NCI-H2107 (cell line): ENCODE measurements at regions not wholly inside any gene's neighbourhood (a gene's known extent, or its start where the extent isn't known, plus 50 kb on each side); places are given as distances from the start of the nearest gene placed in this dataset.

Experiments
- DNase-seq: peaks from one replicate; lab custom pipeline; 2025; lab: John Stamatoyannopoulos, UW

DNA sequence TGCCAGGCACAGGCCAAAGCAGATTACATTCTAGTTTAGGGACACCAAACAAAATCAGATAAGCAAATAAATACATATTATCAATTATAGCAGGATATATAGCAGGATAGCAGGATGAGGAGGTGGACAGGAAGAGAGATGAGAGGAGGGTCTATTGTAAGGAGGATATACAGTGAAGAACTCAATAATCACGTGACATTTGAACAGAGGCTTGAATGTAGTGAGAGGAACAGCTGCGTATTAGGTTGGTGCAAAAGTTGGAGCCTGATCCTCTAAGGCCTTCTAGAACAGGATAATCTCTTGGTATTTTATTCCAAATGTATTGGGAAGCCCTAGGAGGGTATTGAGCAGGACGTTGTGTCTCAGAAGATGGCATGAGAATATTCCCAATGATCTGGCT lies 136.7 kb downstream of the CYLD start:
- no peak for DNase-seq

DNA sequence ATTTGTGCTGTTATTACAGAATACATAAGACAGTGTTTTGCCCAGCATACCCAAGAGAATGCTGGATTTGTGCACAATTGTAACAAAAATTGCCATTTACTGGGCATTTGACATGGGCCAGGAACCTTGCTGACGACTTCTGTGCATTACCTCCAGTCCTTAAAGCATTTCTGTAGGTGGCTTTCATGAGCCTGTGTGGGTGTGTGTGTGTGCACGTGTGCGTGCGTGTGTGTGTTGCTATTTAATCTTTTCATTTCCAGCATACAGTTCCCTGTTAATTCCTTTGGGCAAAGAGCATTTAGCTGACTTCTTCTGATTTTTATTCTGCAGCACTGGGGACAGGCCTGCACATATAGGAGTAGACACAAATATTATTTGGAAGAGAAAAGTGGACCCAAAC lies 134.4 kb downstream of the CYLD start:
- DNase-seq = no peak

DNA sequence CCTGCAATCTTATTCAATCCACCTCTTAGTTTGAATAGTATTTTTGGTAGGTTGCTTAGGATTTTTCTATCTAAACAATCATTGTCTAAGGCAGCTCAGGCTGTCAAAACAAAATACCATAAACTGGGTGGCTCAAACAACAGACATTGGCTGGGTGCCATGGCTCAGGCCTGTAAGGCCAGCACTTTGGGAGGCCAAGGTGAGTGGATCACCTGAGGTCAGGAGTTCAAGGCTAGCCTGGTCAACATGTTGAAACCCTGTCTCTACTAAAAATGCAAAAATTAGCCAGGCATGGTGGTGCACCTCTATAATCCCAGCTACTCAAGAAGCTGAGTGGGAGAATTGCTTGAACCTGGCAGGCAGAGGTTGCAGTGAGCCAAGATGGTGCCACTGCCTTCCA lies 126.7 kb downstream of the CYLD start:
- DNase-seq = no peak

DNA sequence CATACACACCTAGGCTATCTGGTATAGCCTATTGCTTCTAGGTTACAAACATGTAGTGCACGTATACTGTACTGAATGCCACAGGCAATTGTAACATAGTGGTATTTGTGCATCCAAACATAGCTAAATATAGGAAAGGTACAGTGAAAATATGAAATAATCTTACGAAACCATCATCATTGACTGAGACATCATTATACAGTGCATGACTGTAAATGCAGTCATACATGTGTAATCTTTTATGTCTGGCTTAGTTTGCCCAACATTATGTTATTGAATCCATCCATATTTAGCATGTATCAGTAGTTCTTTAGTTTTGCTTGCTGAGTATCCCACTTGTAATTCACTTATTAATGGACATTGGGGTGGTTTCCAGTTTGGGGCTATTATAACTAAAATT lies 124.9 kb downstream of the CYLD start:
- no peak for DNase-seq

DNA sequence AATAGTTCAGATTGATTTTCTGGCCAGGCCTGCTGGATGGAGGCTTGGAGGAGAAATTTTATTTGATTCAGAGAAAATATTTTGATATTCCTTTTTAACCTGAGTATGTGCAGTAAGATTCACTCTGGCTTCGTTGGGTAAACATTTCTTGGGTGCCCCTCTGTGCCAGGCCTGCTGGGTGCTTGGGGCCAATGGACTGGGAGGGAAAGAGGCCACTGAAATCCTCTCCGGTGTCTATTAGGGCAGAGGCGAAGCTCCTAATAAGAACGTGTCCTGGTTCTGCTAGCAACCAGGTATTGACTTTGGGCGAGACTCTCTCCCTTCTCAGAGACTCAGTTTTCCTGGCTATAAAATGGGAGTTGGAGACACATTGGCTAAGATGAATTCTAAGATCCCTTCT lies 122.5 kb downstream of the CYLD start:
- DNase-seq = no peak

DNA sequence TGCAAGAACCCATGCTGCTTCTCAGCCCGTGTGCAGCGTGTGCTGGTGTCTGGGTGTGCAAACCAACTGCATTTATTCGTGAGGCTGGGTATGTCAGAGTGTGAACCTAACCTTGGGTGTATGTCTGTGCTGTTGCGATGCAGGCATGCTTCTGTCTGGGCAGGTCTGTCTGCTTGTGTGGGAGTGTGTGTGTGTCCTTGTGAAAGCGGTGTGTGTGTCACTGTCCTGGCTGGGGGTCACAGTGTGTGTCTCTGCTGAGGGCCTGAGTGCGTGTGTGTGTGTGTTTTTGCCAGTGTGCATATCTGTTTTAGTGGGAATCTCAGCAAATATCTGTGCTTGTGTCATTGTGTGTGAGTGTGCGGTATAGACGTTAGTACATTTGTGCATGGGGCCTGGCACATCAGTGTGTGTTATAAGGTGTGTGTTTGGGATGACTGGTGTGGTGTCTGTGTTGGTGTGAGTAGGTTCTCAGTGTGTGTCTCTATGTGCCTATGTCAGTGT lies 121.8 kb downstream of the CYLD start:
- DNase-seq = no peak

DNA sequence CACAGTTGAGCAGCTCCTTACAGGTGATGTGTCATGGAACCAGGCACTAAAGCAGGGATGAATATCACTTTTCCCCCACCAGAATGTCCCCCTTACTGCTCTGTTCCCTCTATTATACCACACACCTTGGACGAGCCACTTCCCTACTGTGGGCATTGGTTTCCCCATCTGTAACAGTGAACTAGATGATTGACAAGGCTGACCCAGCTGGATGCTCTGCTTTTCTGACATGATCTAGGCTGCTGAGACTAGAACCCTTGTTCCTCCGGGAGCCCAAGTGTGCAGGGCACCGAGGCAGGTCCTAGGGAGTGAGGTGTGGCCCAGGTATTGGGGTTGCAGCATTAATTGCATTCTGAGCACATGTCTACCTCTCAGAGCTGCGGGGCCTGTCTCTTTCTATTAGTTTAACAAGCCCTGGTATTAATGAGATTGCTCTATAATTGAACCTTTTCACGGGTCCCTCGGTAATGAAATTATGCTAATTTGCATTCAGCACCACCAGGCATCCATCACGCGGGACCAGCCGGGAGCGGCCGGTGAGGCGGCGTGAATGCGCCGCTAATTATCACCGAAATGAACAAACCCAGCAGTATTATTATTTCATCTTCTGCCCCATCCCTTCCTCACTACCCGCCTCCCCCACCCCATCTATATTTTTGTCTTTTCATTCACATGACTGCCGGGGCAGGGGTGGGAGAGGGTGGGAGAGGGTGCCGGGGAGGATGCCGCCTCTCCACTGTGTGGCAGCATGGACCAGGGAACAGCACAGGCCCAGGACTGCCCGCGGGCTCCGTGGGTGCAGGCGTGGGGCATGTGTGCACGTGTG lies 121.1 kb downstream of the CYLD start:
- no peak for DNase-seq

DNA sequence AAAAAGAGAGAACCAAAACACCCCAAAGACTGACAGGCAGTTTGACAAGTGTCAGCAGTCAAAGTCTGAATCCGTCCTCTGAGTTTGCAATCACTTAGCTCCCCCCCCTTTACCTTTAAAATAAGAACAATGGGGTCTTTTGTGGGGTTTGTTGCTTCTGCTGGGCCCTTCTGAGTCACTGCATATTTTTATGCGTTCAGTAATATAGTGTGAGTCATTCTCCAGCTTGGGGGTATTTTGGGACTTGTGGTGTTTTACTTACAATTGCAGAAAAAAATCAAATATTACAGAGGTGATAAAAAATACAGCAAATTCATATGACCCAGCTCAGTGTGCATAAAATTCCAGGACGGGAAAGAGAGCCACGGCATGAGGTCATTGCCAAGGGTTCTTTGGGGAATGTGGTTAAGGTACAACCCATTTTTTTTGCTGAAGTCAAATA lies 120.1 kb downstream of the CYLD start:
- DNase-seq = no peak

DNA sequence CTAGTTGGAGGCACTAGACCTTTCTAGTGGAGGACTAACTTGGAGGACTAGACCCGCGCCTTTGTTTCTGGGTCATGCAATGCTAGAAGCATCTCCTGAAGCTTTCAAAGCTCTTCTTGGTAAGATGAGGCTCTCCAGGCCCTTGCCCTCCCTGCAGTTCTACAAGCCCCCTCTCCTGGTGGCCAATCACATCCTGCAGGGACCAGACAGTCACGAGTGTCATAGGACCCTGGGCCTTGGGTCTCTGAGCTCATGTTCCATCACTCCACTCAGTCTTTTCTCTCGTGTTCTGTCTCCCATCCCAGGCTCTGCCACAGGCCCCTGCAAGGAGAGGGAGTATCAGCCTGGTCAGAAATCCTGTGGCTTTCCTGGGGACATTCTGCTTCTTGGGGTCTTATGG lies 119.6 kb downstream of the CYLD start:
- no peak for DNase-seq

DNA sequence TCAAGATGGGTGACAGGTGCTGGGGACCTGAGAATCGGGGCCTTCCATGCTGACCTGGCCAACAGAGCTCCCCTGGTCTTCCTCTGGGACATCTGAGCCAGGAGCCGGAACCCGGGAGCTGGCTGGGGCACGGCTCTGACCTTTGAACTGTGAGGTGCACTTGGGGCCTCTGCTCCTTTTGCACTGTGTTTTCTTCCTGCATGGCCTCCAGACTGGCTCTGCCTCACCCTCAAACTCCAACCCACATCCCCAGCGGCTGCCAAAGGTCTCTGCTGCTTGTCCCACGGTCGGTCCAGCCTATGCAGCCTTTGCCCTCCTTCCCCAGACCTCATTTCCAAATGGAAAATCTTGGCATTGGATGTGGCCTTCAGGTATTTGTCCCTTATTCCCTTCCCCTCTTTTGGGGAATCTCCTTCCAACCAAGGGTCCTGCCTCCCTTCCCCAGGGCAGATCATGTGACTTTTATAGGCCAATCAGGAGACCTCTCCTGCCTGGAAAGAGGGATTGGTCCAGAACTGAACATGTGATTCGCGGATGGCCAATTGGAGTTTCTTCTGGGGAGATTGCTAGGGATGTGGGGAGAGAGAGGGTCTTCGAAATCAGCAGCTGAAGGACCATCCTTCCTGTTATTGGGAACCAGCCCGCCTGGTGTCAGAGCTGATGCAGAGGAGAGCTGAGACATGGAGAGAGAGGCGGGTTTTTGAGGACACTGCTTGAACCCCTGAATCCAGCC lies 117.9 kb downstream of the CYLD start:
- no peak for DNase-seq

DNA sequence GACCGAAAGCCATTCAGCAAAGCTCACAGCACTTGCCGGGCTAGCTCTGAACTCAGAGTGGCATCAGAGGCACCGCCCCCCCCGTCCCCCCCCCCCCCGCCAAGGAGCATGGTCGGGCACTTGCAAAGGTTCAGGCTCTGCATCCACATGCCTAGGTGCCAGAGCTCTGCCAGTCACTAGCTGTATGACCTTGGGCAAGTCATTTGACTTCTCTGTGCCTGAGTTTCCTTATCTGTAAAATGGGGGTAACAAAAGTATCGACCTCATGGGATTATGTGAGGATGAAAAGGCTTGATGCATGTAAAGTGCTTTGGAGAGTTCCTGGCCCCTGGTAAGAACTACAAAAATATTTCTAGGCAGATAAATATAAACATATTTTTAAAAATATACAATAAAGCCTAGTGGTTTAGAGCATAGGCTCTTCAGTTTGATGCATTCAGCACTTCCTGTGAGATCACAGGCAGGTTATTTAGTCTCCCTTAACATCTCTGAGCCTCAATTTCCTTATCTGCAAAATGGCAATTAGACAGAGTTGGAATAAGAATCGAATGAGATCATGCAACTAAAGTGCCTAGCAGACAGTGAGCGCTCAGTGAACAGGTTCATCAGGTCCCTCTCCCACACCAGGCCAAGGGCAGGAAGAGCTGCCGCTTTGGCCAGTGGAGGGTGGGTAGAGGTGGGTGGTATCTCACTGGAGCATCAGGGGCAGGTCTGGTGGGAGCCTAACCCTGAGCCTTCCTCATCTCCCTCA lies 117.2 kb downstream of the CYLD start:
- no peak for DNase-seq

DNA sequence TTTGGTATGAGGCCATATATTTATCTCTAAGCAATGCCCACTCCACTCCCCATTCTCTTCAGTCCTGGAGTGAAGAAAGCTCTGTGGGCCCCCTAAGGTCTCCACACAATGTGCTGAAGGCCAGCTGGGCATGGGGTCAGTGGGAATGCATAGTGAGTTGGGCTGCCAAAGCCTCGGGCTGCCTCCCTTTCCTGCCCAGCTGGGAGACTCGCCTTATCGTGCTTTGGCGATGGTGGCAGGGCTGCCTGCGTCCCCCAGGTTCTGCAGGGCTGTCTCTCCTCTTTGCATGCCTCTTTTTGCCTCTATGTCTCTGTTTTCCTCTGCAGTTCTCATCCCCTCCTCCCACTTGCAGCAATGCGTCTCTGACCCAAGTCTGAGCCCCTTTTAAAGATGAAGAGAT lies 116.5 kb downstream of the CYLD start:
- DNase-seq = no peak

DNA sequence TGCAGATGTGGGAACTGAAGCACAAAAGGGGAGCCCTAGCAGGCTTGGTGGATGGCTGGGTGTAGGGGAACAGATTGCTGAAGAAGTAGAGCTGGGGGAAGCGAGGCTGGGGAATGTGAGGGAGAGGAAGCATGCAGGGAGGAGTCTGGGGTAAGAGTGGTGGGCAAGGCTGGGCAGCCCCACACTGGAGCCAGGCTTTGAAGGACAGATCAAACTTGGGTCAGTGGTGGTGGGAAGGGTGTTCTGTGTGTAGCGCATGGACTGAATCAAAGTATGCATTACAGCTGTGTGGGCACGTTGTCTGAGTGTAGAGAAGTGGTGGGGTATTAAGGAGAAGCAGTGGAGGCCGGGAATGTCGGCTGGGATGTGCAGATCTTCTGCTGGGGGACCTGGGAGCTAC lies 116.0 kb downstream of the CYLD start:
- DNase-seq = no peak

DNA sequence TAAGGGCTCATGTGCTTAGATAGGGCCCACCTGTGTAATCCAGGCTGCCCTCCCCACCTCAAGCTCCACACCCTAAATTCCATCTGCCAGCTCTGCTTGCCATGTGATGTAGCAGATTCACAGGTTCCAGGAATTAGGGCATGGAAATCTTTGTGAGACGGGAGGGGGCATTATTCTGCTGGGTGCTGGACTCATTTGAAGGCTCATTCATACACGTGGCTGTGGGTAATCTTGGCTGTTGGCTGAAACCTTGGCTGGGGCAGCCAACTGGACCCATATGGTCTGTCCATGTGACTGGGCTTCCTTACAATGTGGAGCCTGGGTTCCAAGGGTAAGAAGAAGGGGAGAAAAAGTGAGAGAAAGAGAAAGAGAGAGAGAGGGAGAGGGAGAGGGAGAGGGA lies 115.1 kb downstream of the CYLD start:
- no peak for DNase-seq

DNA sequence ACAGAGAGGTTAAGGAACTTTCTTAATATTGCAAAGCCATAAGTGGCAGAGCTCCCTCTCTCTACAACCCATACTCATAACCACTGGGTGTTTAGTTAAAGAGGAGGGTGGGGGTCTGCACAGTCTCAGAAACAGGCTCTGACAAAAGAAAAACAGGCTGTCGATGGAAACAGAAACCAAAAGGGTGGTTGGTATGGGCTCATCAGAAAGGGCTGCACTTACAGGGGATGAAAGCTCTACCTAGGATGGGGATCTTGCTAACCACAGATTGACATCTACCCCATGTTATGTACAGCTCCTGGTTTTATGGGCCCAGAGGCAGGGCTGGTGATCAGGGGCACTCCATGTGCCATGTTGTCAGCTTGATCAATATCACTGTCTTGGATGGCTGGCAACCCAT lies 111.4 kb downstream of the CYLD start:
- DNase-seq = no peak
